GM12865 (cell line): ENCODE measurements at regions not wholly inside any gene's neighbourhood (a gene's known extent, or its start where the extent isn't known, plus 50 kb on each side); places are given as distances from the start of the nearest gene placed in this dataset.

Source experiments
- DNase-seq: peaks from one replicate; pipeline ENCODE4 v3.0.0; 2010; ENCODE audit warnings: low read depth
- H3K4me3 ChIP-seq: 2 replicates; pipeline ENCODE4 v1.5.1; 2011; ENCODE audit warnings: mild to moderate bottlenecking, low read depth, low read length, control low read depth
- CTCF ChIP-seq: IDR thresholded peaks from 2 replicates; pipeline ENCODE4 v1.5.1; 2011; ENCODE audit warnings: low read length, control low read depth, low read depth, inconsistent platforms; ENCODE audit not compliant: insufficient read depth; ENCODE audit errors: missing control alignments

- H3K4me3 ChIP-seq: no peak overlapping the region
- DNase-seq: no peak
- no peak for TF ChIP-seq CTCF
These were observed 75.0 kb upstream of the PAPPA start for GRCh38 chr9:116078640-116079039.

GRCh38 chr9:116080561-116080960, 73.0 kb upstream of the PAPPA start:
- no peak for DNase-seq
- TF ChIP-seq CTCF: no peak
- H3K4me3 ChIP-seq: no peak overlapping the region

- no peak overlapping the region for H3K4me3 ChIP-seq
- TF ChIP-seq CTCF: no peak
- DNase-seq: no peak
These were observed 72.0 kb upstream of the PAPPA start for GRCh38 chr9:116081435-116082115.

- TF ChIP-seq CTCF: no peak
These were observed 69.8 kb upstream of the PAPPA start for GRCh38 chr9:116083837-116084236.

GRCh38 chr9:116084497-116084896, 69.1 kb upstream of the PAPPA start:
- no peak overlapping the region for H3K4me3 ChIP-seq
- DNase-seq: no peak
- TF ChIP-seq CTCF: no peak

More at GRCh38 chr9:116083837-116084236, 69.8 kb upstream of the PAPPA start:
- DNase-seq: no peak
- no peak overlapping the region for H3K4me3 ChIP-seq

GRCh38 chr9:116087246-116087645, 66.3 kb upstream of the PAPPA start:
- no peak overlapping the region for H3K4me3 ChIP-seq
- no peak for DNase-seq
- no peak for TF ChIP-seq CTCF

- H3K4me3 ChIP-seq: no peak overlapping the region
- no peak for DNase-seq
- no peak for TF ChIP-seq CTCF
These were observed 65.8 kb upstream of the PAPPA start for GRCh38 chr9:116087751-116088194.
